ENCODE measurements at regions not wholly inside any gene's neighbourhood (a gene's known extent, or its start where the extent isn't known, plus 50 kb on each side); places are given as distances from the start of the nearest gene placed in this dataset.
"Not testable (repeated sequence)": the region's sequence is repeated elsewhere in the genome, so short reads cannot be mapped to it uniquely, and the experiment has no call there.

- H3K27ac ChIP-seq (ENCODE audit: low read depth, low read length): no peak overlapping the region
- Mint-ChIP-seq H3K4me1 (no peaks in the 10 kb centered on the region), H3K9me3 (no peaks in the 10 kb centered on the region), H3K4me3 (no peak overlapping the region), H3K27ac (no peak overlapping the region), H3K36me3 (no peaks in the 10 kb centered on the region), H3K27me3 (no peaks in the 10 kb centered on the region)
- POLR2A ChIA-PET (ENCODE audit: partially characterized antibody): no interaction called here
- H3K27me3 ChIP-seq (ENCODE audit: insufficient read depth, low read length): no peaks in the 10 kb centered on the region
- H3K4me3 ChIP-seq (ENCODE audit: low read length in 2 of 2): no peak overlapping the region
- CTCF ChIA-PET (ENCODE audit: partially characterized antibody): no interaction called here
- intact Hi-C loops (cut with micrococcal nuclease): no loop called here
- no peaks in the 10 kb centered on the region for H3K4me1 ChIP-seq (ENCODE audit: insufficient read depth, low read length)
- no peaks in the 10 kb centered on the region for H3K36me3 ChIP-seq (ENCODE audit: insufficient read depth, low read length)
- no peak for DNase-seq
- no peaks in the 10 kb centered on the region for H3K9me3 ChIP-seq (ENCODE audit: control insufficient read depth in 1 of 2, low read length in 2 of 2)
Observed at GRCh38 chrX:109922190-109922589, 80.7 kb upstream of the TMEM164 start.

GRCh38 chrX:109925003-109925402 is 77.9 kb upstream of the TMEM164 start:
- H3K27ac ChIP-seq (ENCODE audit: low read depth, low read length); H3K4me1 Mint-ChIP-seq; H3K36me3 Mint-ChIP-seq; DNase-seq; H3K36me3 ChIP-seq (ENCODE audit: insufficient read depth, low read length); H3K9me3 Mint-ChIP-seq; H3K4me3 ChIP-seq (ENCODE audit: low read length in 2 of 2); H3K4me3 Mint-ChIP-seq; H3K27ac Mint-ChIP-seq; POLR2A ChIA-PET (ENCODE audit: partially characterized antibody); H3K4me1 ChIP-seq (ENCODE audit: insufficient read depth, low read length); H3K27me3 ChIP-seq (ENCODE audit: insufficient read depth, low read length); H3K9me3 ChIP-seq (ENCODE audit: control insufficient read depth in 1 of 2, low read length in 2 of 2); H3K27me3 Mint-ChIP-seq; CTCF ChIA-PET (ENCODE audit: partially characterized antibody); intact Hi-C loops (cut with micrococcal nuclease): not testable (repeated sequence)

GRCh38 chrX:109925656-109926055 is 77.3 kb upstream of the TMEM164 start:
- no peak overlapping the region for H3K27ac ChIP-seq (ENCODE audit: low read depth, low read length)
- POLR2A ChIA-PET (ENCODE audit: partially characterized antibody): no interaction called here
- Mint-ChIP-seq H3K27ac (no peak overlapping the region), H3K4me3 (peak overlapping the region in 1 of 8 donors; percentile 64), H3K4me1 (no peaks in the 10 kb centered on the region), H3K9me3 (no peaks in the 10 kb centered on the region), H3K27me3 (no peaks in the 10 kb centered on the region), H3K36me3 (no peaks in the 10 kb centered on the region)
- H3K36me3 ChIP-seq (ENCODE audit: insufficient read depth, low read length): no peaks in the 10 kb centered on the region
- H3K4me1 ChIP-seq (ENCODE audit: insufficient read depth, low read length): no peaks in the 10 kb centered on the region
- H3K27me3 ChIP-seq (ENCODE audit: insufficient read depth, low read length): no peaks in the 10 kb centered on the region
- intact Hi-C loops (cut with micrococcal nuclease): no loop called here
- H3K4me3 ChIP-seq (ENCODE audit: low read length in 2 of 2): no peak overlapping the region
- CTCF ChIA-PET (ENCODE audit: partially characterized antibody): no interaction called here
- no peak for DNase-seq
- H3K9me3 ChIP-seq (ENCODE audit: control insufficient read depth in 1 of 2, low read length in 2 of 2): no peaks in the 10 kb centered on the region

- H3K27me3 ChIP-seq (ENCODE audit: insufficient read depth, low read length): no peaks in the 10 kb centered on the region
- no peaks in the 10 kb centered on the region for H3K4me1 ChIP-seq (ENCODE audit: insufficient read depth, low read length)
- Mint-ChIP-seq H3K4me1 (no peaks in the 10 kb centered on the region), H3K27ac (no peak overlapping the region), H3K27me3 (no peaks in the 10 kb centered on the region), H3K9me3 (no peaks in the 10 kb centered on the region), H3K4me3 (no peak overlapping the region), H3K36me3 (no peaks in the 10 kb centered on the region)
- no peaks in the 10 kb centered on the region for H3K9me3 ChIP-seq (ENCODE audit: control insufficient read depth in 1 of 2, low read length in 2 of 2)
- DNase-seq: no peak
- H3K36me3 ChIP-seq (ENCODE audit: insufficient read depth, low read length): no peaks in the 10 kb centered on the region
- intact Hi-C loops (cut with micrococcal nuclease): no loop called here
- POLR2A ChIA-PET (ENCODE audit: partially characterized antibody): no interaction called here
- no peak overlapping the region for H3K4me3 ChIP-seq (ENCODE audit: low read length in 2 of 2)
- no peak overlapping the region for H3K27ac ChIP-seq (ENCODE audit: low read depth, low read length)
- CTCF ChIA-PET (ENCODE audit: partially characterized antibody): no interaction called here
Observed at GRCh38 chrX:109926118-109926517, 76.8 kb upstream of the TMEM164 start.

GRCh38 chrX:109926743-109927662 is 75.9 kb upstream of the TMEM164 start:
- H3K9me3 Mint-ChIP-seq: no peaks in the 10 kb centered on the region
- no peaks in the 10 kb centered on the region for H3K4me1 Mint-ChIP-seq
- Histone ChIP-seq H3K4me3 (ENCODE audit: low read length in 2 of 2) (no peak overlapping the region), H3K36me3 (ENCODE audit: insufficient read depth, low read length) (no peaks in the 10 kb centered on the region), H3K27ac (ENCODE audit: low read depth, low read length) (no peak overlapping the region), H3K4me1 (ENCODE audit: insufficient read depth, low read length) (no peaks in the 10 kb centered on the region), H3K27me3 (ENCODE audit: insufficient read depth, low read length) (no peaks in the 10 kb centered on the region), H3K9me3 (ENCODE audit: control insufficient read depth in 1 of 2, low read length in 2 of 2) (no peaks in the 10 kb centered on the region)
- POLR2A ChIA-PET (ENCODE audit: partially characterized antibody): no interaction called here
- DNase-seq: no peak
- no peaks in the 10 kb centered on the region for H3K27me3 Mint-ChIP-seq
- no peaks in the 10 kb centered on the region for H3K36me3 Mint-ChIP-seq
- intact Hi-C loops (cut with micrococcal nuclease): no loop called here
- no peak overlapping the region for H3K4me3 Mint-ChIP-seq
- no peak overlapping the region for H3K27ac Mint-ChIP-seq
- CTCF ChIA-PET (ENCODE audit: partially characterized antibody): no interaction called here

GRCh38 chrX:109927663-109928273 is 75.1 kb upstream of the TMEM164 start:
- no peaks in the 10 kb centered on the region for H3K4me1 Mint-ChIP-seq
- DNase-seq: no peak
- no peak overlapping the region for H3K27ac Mint-ChIP-seq
- ChIA-PET POLR2A (ENCODE audit: partially characterized antibody) (no interaction called here), CTCF (ENCODE audit: partially characterized antibody) (interaction anchor here (0.6 kb wide), 1 partner anchor 55 kb away, joined by 3 read pairs; no protein-coding TSS in a partner anchor)
- Histone ChIP-seq H3K27ac (ENCODE audit: low read depth, low read length) (no peak overlapping the region), H3K9me3 (ENCODE audit: control insufficient read depth in 1 of 2, low read length in 2 of 2) (no peaks in the 10 kb centered on the region), H3K36me3 (ENCODE audit: insufficient read depth, low read length) (no peaks in the 10 kb centered on the region), H3K4me1 (ENCODE audit: insufficient read depth, low read length) (no peaks in the 10 kb centered on the region), H3K27me3 (ENCODE audit: insufficient read depth, low read length) (no peaks in the 10 kb centered on the region), H3K4me3 (ENCODE audit: low read length in 2 of 2) (no peak overlapping the region)
- no peaks in the 10 kb centered on the region for H3K9me3 Mint-ChIP-seq
- intact Hi-C loops (cut with micrococcal nuclease): no loop called here
- H3K27me3 Mint-ChIP-seq: no peaks in the 10 kb centered on the region
- no peak overlapping the region for H3K4me3 Mint-ChIP-seq
- H3K36me3 Mint-ChIP-seq: no peaks in the 10 kb centered on the region

GRCh38 chrX:109928596-109929335 is 74.1 kb upstream of the TMEM164 start:
- intact Hi-C loops (cut with micrococcal nuclease): no loop called here
- POLR2A ChIA-PET (ENCODE audit: partially characterized antibody): no interaction called here
- Histone ChIP-seq H3K9me3 (ENCODE audit: control insufficient read depth in 1 of 2, low read length in 2 of 2) (no peaks in the 10 kb centered on the region), H3K4me3 (ENCODE audit: low read length in 2 of 2) (no peak overlapping the region), H3K4me1 (ENCODE audit: insufficient read depth, low read length) (no peaks in the 10 kb centered on the region), H3K27ac (ENCODE audit: low read depth, low read length) (no peak overlapping the region), H3K27me3 (ENCODE audit: insufficient read depth, low read length) (no peaks in the 10 kb centered on the region), H3K36me3 (ENCODE audit: insufficient read depth, low read length) (no peaks in the 10 kb centered on the region)
- H3K36me3 Mint-ChIP-seq: no peaks in the 10 kb centered on the region
- H3K4me1 Mint-ChIP-seq: no peaks in the 10 kb centered on the region
- DNase-seq: no peak
- no peaks in the 10 kb centered on the region for H3K9me3 Mint-ChIP-seq
- CTCF ChIA-PET (ENCODE audit: partially characterized antibody): no interaction called here
- H3K27ac Mint-ChIP-seq: no peak overlapping the region
- H3K27me3 Mint-ChIP-seq: peaks cover 0 to under 1% of the 10 kb centered on the region in 2 donors
- H3K4me3 Mint-ChIP-seq: no peak overlapping the region
